ENCODE measurements at regions not wholly inside any gene's neighbourhood (a gene's known extent, or its start where the extent isn't known, plus 50 kb on each side); places are given as distances from the start of the nearest gene placed in this dataset.

- Histone ChIP-seq H3K9me3 (peaks cover 0 to 25% (median 17%) of the 10 kb centered on the region in 12 donors), H3K27ac (no peak overlapping the region), H3K4me3 (no peak overlapping the region), H3K27me3 (no peaks in the 10 kb centered on the region), H3K36me3 (no peaks in the 10 kb centered on the region), H3K4me1 (no peaks in the 10 kb centered on the region)
- intact Hi-C loops (cut with DNase I) = loop anchor here in 1 of 10 donors (5.0 kb wide), 1 partner anchor 232 kb away; no protein-coding TSS in a partner anchor
- no peak for DNase-seq
- WGBS, 4 donors = 65 to 78% (median 68%) methylated on average over 4 of the region's 4 CpGs
- TF ChIP-seq CTCF (IDR thresholded peaks at IDR 0.05) = no peak
- no peak for ATAC-seq
These were observed 62.0 kb upstream of the ARHGAP42 start for GRCh38 chr11:100625041-100625440.

GRCh38 chr11:100629671-100630070 lies 57.4 kb upstream of the ARHGAP42 start:
- ATAC-seq = peak in 3 of 4 donors; percentile 29 to 63 (median 63)

GRCh38 chr11:100630898-100631297 lies 56.2 kb upstream of the ARHGAP42 start:
- peak overlapping the region in 4 of 12 donors; percentile 1 to 22 (median 7) for H3K27ac ChIP-seq
- H3K27me3 ChIP-seq = no peaks in the 10 kb centered on the region
- no peak for DNase-seq
- ATAC-seq = no peak
- intact Hi-C loops (cut with DNase I) = loop anchor here in 2 of 10 donors (5.0 kb wide), 2 partner anchors 51 to 301 kb away; no protein-coding TSS in a partner anchor
- H3K4me3 ChIP-seq = no peak overlapping the region
- TF ChIP-seq CTCF (IDR thresholded peaks at IDR 0.05) (no peak), POLR2A (IDR thresholded peaks at IDR 0.05) (no peak)
- H3K36me3 ChIP-seq = no peaks in the 10 kb centered on the region
- WGBS, 4 donors = 83 to 92% (median 89%) methylated on average over 2 of the region's 2 CpGs
- no peaks in the 10 kb centered on the region for H3K9me3 ChIP-seq
- H3K4me1 ChIP-seq = peaks cover 0 to 33% (median 14%) of the 10 kb centered on the region in 12 donors

More at GRCh38 chr11:100629671-100630070, 57.4 kb upstream of the ARHGAP42 start:
- Histone ChIP-seq H3K36me3 (no peaks in the 10 kb centered on the region), H3K4me3 (no peak overlapping the region), H3K27me3 (no peaks in the 10 kb centered on the region), H3K27ac (no peak overlapping the region), H3K9me3 (peaks cover 0 to under 1% (median 0%) of the 10 kb centered on the region in 12 donors), H3K4me1 (peaks cover 0 to 33% (median 14%) of the 10 kb centered on the region in 12 donors)
- 21 to 50% (median 40%) methylated on average over 1 of the region's 1 CpG for WGBS, 4 donors
- TF ChIP-seq CTCF (IDR thresholded peaks at IDR 0.05) (peak in 3 of 12 donors; percentile 10 to 15 (median 13)), POLR2A (IDR thresholded peaks at IDR 0.05) (no peak)
- DNase-seq = peak in 1 of 5 donors; percentile 33
- intact Hi-C loops (cut with DNase I) = loop anchor here in 2 of 10 donors (5.0 kb wide), 3 partner anchors 53 to 303 kb away; no protein-coding TSS in a partner anchor

- DNase-seq (no peak), ATAC-seq (no peak)
- Histone ChIP-seq H3K4me3 (no peak overlapping the region), H3K27ac (peak overlapping the region in 4 of 12 donors; percentile 1 to 22 (median 7)), H3K4me1 (peaks cover 0 to 33% (median 14%) of the 10 kb centered on the region in 12 donors), H3K36me3 (no peaks in the 10 kb centered on the region), H3K9me3 (no peaks in the 10 kb centered on the region), H3K27me3 (no peaks in the 10 kb centered on the region)
- WGBS, 4 donors = 51 to 64% (median 60%) methylated on average over 3 of the region's 3 CpGs
- intact Hi-C loops (cut with DNase I) = loop anchor here in 2 of 10 donors (5.0 kb wide), 2 partner anchors 51 to 301 kb away; no protein-coding TSS in a partner anchor
- TF ChIP-seq CTCF (IDR thresholded peaks at IDR 0.05) (no peak), POLR2A (IDR thresholded peaks at IDR 0.05) (no peak)
These were observed 55.8 kb upstream of the ARHGAP42 start for GRCh38 chr11:100631316-100631715.

Data from heart left ventricle (tissue), 16 donors.